Skeletal muscle tissue (tissue), 3 donors: ENCODE measurements at regions not wholly inside any gene's neighbourhood (a gene's known extent, or its start where the extent isn't known, plus 50 kb on each side); places are given as distances from the start of the nearest gene placed in this dataset.

Source experiments
- H3K27ac ChIP-seq: one replicate; pipeline ENCODE4 v1.7.0; 2013; ENCODE audit warnings: mild to moderate bottlenecking, low read depth, low read length, inconsistent platforms
- H3K27me3 ChIP-seq, 3 donors: one replicate each; pipeline ENCODE4 v1.7.0; 2013; ENCODE audit warnings: low read length in 3 of 3; ENCODE audit not compliant: control insufficient read depth in 3 of 3, insufficient read depth in 3 of 3
- H3K36me3 ChIP-seq, 3 donors: one replicate each; pipeline ENCODE4 v1.7.0; 2013; ENCODE audit warnings: low read length in 3 of 3; ENCODE audit not compliant: control insufficient read depth in 3 of 3, insufficient read depth in 3 of 3
- H3K4me1 ChIP-seq, 3 donors: one replicate each; pipeline ENCODE4 v1.7.0; 2013; ENCODE audit warnings: low read length in 3 of 3, mild to moderate bottlenecking in 3 of 3; ENCODE audit not compliant: control insufficient read depth in 3 of 3, insufficient read depth in 3 of 3
- H3K4me3 ChIP-seq, 3 donors: one replicate each; pipeline ENCODE4 v1.7.0; 2013; ENCODE audit warnings: low read length in 3 of 3
- H3K9ac ChIP-seq, 3 donors: one replicate each; pipeline ENCODE4 v1.7.0; 2013; ENCODE audit warnings: low read length in 3 of 3, mild to moderate bottlenecking in 3 of 3, moderate library complexity in 2 of 3, low read depth in 1 of 3
- H3K9me3 ChIP-seq, 3 donors: one replicate each; pipeline ENCODE4 v1.7.0; 2013; ENCODE audit warnings: low read length in 3 of 3; ENCODE audit not compliant: control insufficient read depth in 3 of 3
- donor health status: Osteomylitis.

- Histone ChIP-seq H3K9me3 (no peaks in the 10 kb centered on the region), H3K27ac (no peak overlapping the region), H3K36me3 (no peaks in the 10 kb centered on the region), H3K4me3 (peak overlapping the region in 1 of 3 donors; percentile 15), H3K27me3 (peaks cover 0 to 3% (median 0%) of the 10 kb centered on the region in 3 donors), H3K9ac (no peak overlapping the region), H3K4me1 (peaks cover 0 to 6% (median 5%) of the 10 kb centered on the region in 3 donors)
Measured at GRCh38 chr15:29883126-29883525, 60.9 kb upstream of the TJP1 start.

GRCh38 chr15:29880886-29881285 is 58.6 kb upstream of the TJP1 start:
- peaks cover 0 to 6% (median 5%) of the 10 kb centered on the region in 3 donors for H3K4me1 ChIP-seq
- no peak overlapping the region for H3K4me3 ChIP-seq
- no peaks in the 10 kb centered on the region for H3K9me3 ChIP-seq
- no peaks in the 10 kb centered on the region for H3K36me3 ChIP-seq
- no peak overlapping the region for H3K9ac ChIP-seq
- H3K27me3 ChIP-seq = peaks cover 0 to 3% (median 0%) of the 10 kb centered on the region in 3 donors
- H3K27ac ChIP-seq = no peak overlapping the region

GRCh38 chr15:29880341-29880740 is 58.1 kb upstream of the TJP1 start:
- Histone ChIP-seq H3K4me1 (peaks cover 0 to 6% (median 5%) of the 10 kb centered on the region in 3 donors), H3K27ac (no peak overlapping the region), H3K9ac (no peak overlapping the region), H3K9me3 (no peaks in the 10 kb centered on the region), H3K36me3 (no peaks in the 10 kb centered on the region), H3K27me3 (peaks cover 0 to 3% (median 0%) of the 10 kb centered on the region in 3 donors), H3K4me3 (no peak overlapping the region)

GRCh38 chr15:29874977-29875376 is 52.7 kb upstream of the TJP1 start:
- no peak overlapping the region for H3K4me3 ChIP-seq
- no peaks in the 10 kb centered on the region for H3K27me3 ChIP-seq
- H3K9me3 ChIP-seq = no peaks in the 10 kb centered on the region
- H3K27ac ChIP-seq = no peak overlapping the region
- no peak overlapping the region for H3K9ac ChIP-seq
- peaks cover 4 to 7% (median 5%) of the 10 kb centered on the region in 3 donors for H3K4me1 ChIP-seq
- no peaks in the 10 kb centered on the region for H3K36me3 ChIP-seq

- no peaks in the 10 kb centered on the region for H3K9me3 ChIP-seq
- no peaks in the 10 kb centered on the region for H3K27me3 ChIP-seq
- H3K4me3 ChIP-seq = no peak overlapping the region
- no peak overlapping the region for H3K27ac ChIP-seq
- H3K9ac ChIP-seq = no peak overlapping the region
- H3K36me3 ChIP-seq = no peaks in the 10 kb centered on the region
- peaks cover 4 to 7% (median 5%) of the 10 kb centered on the region in 3 donors for H3K4me1 ChIP-seq
Measured at GRCh38 chr15:29873947-29874411, 51.7 kb upstream of the TJP1 start.

GRCh38 chr15:29873264-29873663 is 51.0 kb upstream of the TJP1 start:
- no peak overlapping the region for H3K9ac ChIP-seq
- no peaks in the 10 kb centered on the region for H3K27me3 ChIP-seq
- H3K4me3 ChIP-seq = no peak overlapping the region
- no peaks in the 10 kb centered on the region for H3K36me3 ChIP-seq
- peaks cover 4 to 7% (median 5%) of the 10 kb centered on the region in 3 donors for H3K4me1 ChIP-seq
- H3K9me3 ChIP-seq = no peaks in the 10 kb centered on the region
- H3K27ac ChIP-seq = no peak overlapping the region

GRCh38 chr15:29872716-29873115 is 50.4 kb upstream of the TJP1 start:
- no peak overlapping the region for H3K4me3 ChIP-seq
- no peaks in the 10 kb centered on the region for H3K27me3 ChIP-seq
- no peaks in the 10 kb centered on the region for H3K9me3 ChIP-seq
- H3K27ac ChIP-seq = no peak overlapping the region
- no peak overlapping the region for H3K9ac ChIP-seq
- H3K4me1 ChIP-seq = peaks cover 4 to 7% (median 5%) of the 10 kb centered on the region in 3 donors
- no peaks in the 10 kb centered on the region for H3K36me3 ChIP-seq
